HG02798 (cell line): ENCODE measurements at regions not wholly inside any gene's neighbourhood (a gene's known extent, or its start where the extent isn't known, plus 50 kb on each side); places are given as distances from the start of the nearest gene placed in this dataset.

Experiments used
- ATAC-seq: cut with Tn5 transposase; IDR thresholded peaks from one replicate; pipeline ENCODE4 v1.9.1; 2021; ENCODE audit warnings: mild to moderate bottlenecking; ENCODE audit not compliant: unreplicated experiment, poor library complexity

DNA sequence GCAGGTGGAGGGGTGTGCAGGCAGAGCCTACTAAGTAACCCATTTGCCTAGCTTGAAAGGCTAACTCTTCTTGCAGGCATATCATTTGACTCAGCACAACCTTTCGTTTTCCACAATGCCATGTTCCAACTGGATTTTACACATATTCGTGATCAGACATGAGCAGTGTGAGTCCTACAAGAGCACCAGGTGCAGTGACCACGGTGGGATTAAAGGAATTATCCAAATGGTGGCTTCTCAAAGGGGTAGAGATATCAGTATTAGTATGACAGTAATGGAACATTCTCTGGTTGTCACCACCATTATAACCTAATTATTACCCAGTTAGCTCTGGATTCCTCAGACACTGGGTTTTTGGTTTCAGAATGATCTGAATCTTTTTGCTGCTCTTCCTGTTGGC lies 323.5 kb downstream of the LMO4 start:
- no peak for ATAC-seq

DNA sequence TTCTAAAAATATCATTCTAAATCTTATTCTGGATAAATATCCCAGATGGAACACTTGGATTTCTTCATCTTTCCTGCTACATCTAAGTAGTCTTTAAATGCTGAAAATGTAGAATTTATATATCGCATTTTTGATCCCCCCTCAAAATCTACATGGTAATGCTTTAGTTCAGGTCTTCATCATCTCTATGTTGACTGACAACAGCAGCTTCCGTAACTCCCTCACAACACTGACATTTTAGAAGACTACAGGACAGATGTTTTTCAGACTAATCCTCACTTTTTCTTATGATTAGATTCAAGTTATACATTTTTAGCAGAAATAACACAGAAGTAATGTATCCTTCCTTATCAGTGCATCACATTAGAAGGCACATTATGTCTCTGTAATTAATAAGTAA lies 336.5 kb downstream of the LMO4 start:
- ATAC-seq = no peak

DNA sequence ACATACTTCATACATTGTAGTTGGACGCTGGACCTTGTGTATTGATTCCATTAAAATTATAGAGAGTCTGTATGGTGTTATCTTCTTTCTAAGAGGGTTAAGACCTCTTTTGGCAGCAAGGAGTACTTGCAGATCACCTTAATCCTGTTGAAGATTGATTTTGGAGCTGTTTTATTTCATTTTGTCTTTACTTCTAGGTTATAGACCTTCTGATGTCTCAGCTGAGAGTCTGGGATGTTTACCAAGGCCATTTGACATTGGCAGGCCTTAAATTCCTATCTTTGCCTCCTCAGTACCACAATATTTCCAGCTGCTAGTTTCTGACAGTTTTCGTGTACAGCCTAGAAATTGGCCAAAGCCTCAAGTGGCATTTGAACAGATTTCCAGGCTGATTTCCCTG lies 338.0 kb downstream of the LMO4 start:
- ATAC-seq = no peak

DNA sequence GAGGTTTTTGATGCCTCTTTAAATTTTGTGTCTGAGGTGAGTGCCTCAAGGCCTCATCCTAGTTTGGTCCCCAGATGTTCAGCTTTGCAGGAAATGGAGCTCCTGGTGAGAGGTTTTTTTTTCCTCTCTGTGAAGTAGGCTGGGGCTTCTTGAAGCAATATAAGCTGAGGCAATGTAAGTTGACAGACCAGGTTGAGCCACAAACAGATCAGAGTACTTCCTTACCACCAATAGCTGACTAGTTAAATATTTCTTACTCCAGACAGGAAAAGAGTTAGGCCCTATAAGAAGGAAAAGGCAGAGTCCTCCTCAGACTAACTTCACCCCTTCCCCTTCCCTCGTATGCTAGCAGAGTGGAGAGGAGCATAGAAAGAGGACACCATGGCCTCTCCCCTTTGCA lies 341.0 kb downstream of the LMO4 start:
- no peak for ATAC-seq

DNA sequence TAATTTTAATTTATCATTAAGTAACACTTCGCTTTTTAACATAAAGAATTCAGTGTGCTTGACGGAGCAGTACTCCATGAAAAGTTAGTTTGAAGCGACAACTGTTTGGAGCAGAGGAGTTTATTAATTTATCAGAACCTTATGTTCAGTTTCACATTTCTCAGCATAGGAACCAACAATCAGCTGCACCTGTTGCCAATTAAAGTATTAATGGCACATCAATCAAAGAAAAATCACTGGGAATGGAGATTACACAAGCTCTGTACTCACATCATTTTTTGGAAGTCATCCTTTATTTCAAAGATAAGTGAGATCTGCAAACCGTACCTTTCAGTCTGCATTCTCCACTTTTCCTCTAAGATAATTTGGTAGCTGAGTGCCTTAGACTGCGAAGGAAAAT lies 344.6 kb downstream of the LMO4 start:
- ATAC-seq = no peak

DNA sequence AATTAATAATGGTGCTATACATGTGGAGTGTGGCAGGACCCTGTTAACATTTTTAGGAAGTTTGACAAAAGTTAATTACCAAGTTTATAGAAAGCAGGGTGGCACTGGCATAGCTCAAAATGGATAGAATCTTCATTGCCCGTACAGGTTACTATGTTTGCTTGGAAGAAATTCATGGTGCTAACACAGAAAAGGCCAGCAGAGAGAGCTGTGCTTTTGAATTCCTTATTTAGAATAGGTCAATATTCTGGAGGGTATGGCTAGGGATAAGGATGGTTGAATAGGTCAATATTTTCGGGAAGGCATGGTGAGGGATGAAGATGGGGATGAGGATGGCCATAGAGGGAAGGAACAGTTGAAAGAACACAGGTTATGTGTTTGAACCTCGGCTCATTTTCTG lies 345.1 kb downstream of the LMO4 start:
- no peak for ATAC-seq

DNA sequence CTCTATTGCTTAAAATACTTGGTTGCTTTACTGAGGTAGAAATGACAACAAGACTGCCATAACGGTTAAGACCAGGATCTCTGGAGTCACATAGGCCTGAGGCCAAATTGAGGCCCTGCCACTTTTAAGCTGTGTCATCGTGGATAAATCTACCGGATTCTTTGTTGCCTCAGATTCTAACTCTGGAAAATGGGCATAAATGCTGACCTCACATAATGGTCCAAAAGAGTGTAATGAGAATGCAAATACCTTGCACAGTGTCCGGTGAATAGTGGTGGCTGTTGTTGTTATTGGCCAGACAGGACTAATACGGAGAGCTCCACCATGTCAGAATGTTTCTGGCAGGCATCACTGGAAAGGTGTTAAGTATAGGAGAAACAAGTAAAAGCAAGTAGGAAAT lies 346.1 kb downstream of the LMO4 start:
- ATAC-seq = no peak

DNA sequence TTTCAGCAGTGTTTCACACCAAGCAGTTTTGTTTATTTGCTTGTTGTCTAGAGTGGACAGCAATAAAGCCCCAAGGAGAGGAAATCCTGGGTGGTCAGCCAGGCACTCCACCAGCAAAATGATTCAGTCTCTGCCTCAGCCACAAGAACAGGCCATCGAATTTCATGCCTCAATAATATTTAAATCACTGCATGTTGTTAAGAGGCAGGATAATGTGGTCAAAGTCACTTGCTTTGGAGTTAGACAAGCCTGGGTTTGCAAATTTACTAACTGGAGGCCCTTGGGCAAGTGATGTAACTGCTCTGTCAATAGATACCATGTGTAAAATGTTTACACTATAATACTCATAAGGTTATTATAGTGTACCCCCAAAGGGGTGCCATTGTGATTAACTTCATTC lies 349.6 kb downstream of the LMO4 start:
- ATAC-seq = no peak

DNA sequence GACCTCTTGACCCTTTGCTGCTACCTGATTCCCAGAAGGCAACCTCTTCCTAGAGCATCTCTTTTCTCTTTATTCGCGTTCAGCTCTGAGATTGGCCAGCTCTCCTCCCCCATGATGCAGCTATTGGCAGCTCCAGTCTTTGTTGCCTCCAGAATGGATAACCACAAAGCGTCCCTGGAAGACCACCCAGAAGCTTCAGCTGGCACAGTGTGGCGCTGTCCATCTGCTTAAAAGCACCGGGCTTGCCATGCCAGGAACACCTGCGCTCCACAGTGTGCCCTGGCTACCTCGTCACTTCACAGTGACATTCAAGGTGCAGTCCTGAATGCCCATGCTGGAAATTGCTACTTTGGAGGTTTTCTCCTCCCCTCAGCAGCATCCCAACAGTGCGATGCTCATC lies 353.9 kb downstream of the LMO4 start:
- no peak for ATAC-seq

DNA sequence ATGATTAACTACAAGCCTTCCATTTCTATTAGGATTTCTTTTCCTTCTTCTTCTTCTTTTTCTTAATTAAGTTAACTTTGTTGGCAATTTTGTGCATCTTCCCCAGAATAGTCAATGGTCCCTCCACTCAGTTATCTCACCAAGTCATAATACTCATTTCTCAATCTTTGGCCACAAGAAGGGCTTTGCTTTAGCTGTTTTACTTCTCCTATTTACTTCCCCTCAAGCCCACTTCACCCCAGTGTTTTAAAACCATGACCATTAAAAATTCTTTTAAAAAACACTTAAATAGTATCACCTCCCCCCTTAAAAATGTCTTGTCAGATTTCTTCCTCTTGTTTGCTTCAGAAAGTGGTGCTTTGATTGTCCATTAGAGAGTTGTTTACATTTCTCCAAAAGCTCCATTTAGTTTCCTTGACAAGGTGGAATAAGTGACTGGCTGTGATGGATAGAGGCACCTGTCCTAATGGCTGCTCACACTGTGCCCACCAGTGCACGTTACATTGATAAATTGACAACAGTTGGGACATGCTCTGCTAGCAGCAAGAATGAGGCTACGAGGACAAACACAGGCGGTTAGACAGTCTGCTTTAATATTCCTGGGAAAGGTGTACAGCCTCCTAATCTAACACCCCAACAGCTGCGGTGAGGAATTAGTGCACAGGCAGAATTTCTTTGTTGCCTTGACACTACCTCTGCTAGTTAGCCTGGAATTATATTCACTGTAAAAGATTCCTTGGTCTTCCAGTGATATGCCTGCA lies 354.7 kb downstream of the LMO4 start:
- ATAC-seq = no peak

DNA sequence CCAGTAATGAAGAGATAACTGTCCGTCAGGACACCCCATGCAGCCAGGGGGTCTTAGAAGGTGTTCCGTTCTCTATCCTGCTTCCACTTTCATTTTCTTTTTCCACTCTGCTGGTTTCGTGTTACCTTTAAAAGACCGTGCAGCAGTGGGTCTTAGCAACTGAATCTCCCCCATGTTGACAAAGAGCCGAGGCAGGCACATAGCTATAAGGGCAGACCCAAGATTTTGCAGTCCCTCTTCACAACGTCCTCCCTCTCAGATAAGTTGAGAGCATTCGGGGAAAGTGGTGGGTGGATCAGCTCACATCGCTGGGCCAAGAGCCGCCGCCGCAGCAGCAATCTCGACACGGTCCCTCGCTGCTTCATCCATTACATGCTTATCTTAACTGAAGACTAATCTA lies 355.5 kb downstream of the LMO4 start:
- ATAC-seq = no peak

DNA sequence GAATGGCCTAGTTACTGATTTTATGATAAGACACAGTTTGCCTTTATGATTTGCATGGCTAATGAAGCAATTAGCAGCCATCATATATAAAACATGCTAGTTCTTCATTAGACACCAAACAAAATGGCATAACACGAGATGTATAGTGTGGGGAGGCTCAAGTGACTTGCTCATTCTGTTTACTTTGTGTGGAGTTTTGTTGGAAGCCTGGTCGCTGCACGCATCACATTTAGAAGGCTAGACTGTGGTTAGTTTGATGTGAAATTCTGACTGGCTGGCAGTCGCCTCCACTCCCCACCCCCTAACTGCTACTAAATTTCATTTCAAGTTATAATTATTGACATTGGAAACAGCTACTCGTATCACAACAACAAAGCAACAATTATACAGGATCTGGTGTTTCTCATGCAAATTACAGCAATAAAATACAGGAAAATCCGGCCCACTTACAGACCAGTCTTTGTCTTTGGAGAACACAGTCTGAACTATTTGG lies 356.1 kb downstream of the LMO4 start:
- no peak for ATAC-seq

DNA sequence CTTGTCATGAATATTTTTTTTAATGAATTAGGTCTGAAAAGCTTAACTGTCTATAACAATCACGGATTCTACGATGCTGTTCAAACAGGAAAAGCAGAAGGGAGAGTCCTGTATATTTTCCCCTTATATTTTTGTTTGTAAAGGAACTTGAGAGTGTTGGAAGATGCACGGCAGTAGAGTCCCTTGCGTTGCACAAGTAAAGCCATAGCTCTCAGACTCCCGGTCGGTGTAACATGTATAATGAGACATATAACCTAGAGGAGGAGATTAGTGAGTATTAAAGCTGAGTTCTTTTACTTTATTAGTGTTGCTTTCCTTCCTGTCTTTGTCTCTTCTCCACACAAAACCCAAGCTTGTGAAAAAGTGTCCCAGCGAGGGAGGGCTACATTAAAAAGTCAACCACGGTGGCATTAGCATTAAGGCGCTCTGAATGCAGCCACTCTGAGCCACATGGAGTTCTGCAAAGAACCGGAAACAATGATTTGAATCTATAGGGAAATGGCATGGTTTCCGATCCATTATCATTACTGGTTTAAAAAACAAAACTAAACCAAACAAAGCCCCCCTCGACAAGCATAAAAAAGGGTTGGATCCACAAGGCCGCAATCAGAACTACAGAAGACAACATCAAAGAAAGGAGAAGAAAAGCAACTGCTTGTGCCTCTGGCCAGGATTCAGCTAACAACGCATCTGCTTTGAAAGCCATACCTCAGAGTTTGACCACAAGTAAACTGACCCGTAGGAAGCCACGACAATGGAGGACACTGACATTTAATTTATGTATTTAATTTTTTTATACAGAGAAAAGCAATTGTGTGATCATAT lies 356.8 kb downstream of the LMO4 start:
- ATAC-seq = no peak

DNA sequence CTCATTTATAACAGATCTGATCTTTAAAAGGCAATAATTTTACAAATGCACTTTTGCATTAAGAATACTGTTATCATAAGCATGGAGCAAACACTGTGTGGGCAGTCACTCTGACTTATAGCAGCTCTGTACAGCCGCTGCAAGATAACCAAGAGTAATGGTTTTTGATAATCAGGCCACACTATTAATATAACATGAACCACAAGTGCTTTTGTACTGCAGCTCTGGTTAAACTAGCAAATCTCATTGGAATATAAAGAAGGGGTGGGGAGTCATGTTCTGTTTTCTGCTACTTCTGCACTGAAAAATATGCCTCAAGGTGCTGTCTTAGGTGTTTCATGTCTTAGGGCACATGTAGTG lies 357.4 kb downstream of the LMO4 start:
- ATAC-seq = no peak

DNA sequence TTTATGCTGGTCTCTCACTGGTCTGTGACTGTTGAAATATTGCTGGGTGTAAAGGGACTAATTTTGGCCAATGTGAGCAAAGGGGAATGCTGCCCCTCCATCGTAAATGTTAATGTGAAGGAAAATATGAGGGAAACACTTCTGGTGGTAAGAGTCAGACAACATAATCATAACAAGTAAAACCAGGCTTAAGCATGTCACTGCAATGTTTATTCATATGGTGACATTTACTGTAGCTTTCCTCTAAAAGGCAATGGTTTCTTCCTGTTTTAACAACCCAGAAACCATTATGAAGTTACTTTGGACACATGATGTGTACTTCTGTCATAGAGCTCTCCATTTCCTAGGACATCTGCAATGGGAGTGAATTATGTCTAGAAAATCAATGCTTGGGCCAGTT lies 358.0 kb downstream of the LMO4 start:
- ATAC-seq = no peak

DNA sequence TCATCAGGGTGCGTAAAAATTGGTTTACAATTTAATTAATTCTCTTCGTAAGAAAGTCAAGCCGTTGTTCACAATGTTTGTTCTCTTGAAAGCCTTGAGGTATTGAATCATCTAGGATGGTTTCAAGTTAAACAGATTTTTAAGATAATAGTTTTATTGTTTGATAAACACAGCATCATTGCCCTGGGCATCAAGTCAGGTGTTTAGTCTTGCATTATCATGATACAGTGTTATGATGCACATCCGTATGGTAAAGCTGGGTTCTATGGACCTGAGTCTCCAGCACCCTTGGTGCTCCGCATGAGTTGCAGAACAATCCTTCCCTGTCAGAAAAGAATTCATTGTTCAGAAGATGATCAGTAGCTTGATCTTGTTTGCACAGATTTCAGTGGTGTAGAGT lies 359.5 kb downstream of the LMO4 start:
- ATAC-seq = no peak

DNA sequence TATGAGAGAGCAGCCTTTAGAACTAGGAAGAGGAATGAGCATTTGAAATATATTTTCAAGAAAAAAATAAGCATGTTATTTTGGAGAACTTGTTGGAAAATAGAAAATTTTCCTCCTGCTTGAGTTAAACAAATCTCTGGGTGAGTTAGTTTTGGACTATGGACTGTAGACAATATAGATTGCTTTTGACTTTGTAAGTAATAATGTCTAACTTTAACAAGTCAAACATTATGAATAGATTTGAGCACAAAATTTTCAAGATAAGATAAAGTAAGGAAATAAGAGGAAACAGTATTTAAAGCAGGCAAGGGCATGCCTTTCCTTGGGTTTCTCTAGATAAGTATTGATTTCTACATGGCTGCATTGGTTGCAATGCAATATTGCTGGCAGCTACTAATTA lies 360.8 kb downstream of the LMO4 start:
- ATAC-seq = no peak

DNA sequence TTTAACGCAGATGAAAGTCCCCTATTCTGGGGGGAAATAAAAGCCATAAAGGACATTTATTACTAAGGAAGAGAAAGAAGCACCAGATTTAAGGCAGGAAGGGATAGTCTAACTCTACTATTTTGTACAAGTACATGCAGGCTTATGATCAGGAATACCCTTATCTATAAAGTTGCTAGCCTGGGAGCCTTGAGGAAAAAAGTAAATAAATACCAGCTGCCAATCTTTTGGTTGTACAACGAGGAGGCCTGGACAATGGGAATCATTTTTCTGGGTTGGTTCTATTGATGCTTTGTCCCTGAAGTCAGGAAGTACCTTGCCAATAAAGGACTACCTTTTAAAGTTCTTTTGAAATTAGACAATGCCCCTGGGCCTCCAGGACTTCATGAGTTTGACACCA lies 367.8 kb downstream of the LMO4 start:
- ATAC-seq = no peak

DNA sequence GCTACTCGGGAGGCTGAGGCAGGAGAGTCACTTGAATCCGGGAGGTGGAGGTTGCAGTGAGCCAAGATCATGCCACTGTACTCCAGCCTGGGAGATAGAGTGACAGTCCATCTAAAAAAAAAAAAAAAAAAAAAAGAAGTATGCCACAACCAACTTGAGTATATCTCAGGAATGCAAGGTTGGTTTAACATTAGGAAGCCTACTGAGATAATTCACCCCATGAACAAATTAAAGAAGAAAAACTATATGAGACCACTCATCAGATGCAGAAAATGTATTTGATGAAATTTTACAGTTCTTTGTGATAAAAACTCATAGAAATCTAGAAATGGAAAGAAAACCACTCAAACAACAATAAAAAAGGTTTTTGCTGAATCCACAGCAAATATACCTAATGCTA lies 373.8 kb downstream of the LMO4 start:
- ATAC-seq = no peak

DNA sequence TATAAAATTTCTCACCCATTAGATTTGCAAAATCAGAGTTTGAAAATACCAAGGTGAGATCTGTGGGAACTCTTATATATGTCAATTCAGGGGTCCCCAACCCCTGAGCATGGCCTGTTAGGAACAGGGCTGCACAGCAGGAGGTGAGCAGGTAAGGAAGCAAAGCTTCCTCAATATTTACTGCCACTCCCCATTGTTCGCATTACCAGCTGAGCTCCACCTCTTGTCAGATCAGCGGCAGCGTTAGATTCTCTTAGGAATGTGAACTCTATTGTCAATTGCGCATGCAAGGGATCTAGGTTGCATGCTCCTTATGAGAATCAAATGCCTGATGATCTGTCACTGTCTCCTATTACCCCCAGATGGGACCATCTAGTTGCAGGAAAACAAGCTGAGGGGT lies 376.6 kb downstream of the LMO4 start:
- ATAC-seq = no peak

DNA sequence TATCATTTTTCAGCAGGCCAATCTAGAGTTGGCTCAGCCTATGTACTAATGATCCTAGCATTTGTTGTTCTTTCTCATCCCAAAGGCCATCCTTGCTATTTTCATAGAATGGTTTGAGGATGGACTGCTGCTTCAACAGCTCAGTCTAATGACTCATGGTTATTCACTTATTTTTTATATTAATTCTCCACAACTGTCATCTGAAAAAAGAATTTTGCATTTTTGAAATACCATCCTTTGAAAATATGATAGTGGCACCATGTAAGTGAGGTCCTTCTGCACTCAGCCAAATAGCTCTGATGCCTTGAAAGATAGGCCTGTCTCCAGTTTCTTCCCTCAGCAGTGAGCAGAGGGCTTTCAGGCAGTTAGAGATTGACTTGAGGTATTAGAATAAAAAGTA lies 377.5 kb downstream of the LMO4 start:
- ATAC-seq = no peak

DNA sequence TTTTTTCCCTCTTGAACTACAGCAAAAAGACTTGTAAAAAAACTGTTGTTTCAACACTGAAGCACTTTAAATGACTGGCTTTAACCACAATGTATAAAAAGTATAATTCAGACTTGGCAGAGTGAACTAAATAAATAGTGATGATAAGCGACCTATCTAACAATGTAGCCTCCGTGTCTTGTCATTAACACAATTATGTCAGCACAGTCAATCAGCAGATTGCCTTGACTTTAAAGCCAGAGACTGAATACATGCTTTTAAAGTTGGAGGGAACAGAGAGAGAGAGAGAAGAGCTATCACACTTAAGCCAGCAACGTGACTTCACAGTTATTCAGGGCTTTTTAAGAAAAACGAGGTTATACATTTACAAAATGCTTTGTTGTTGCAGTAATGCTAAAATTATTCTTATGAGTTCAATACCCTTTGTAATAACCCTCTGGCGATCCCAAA lies 378.1 kb downstream of the LMO4 start:
- no peak for ATAC-seq
